AG04450 (cell line): ENCODE measurements at regions not wholly inside any gene's neighbourhood (a gene's known extent, or its start where the extent isn't known, plus 50 kb on each side); places are given as distances from the start of the nearest gene placed in this dataset.

Experiments used
- CTCF ChIA-PET: fragments of 300-600, 350-600 bp; formaldehyde crosslinking; extraction: SDS; loops from one replicate; lab custom pipeline; 2022; ENCODE audit warnings: antibody characterized with exemption, inconsistent platforms; lab: Charles Lee
- POLR2A ChIA-PET: fragments of 350-600 bp; formaldehyde crosslinking; extraction: SDS; loops from one replicate; lab custom pipeline; 2021; ENCODE audit warnings: antibody characterized with exemption, inconsistent platforms; lab: Yijun Ruan, JAX
- DNase-seq: peaks from one replicate; pipeline ENCODE4 v3.0.0-alpha.2; 2011; ENCODE audit warnings: low read depth, low spot score
- H3K27ac ChIP-seq: one replicate; pipeline ENCODE4 v1.5.1; 2012; ENCODE audit warnings: low read depth, low read length, control low read depth
- H3K27me3 ChIP-seq: one replicate; pipeline ENCODE4 v1.6.0; 2012; ENCODE audit warnings: low read length; ENCODE audit not compliant: control insufficient read depth, insufficient read depth
- H3K4me3 ChIP-seq: 2 replicates; pipeline ENCODE4 v1.5.1; 2011; ENCODE audit warnings: mild to moderate bottlenecking, low read depth, low read length, control low read depth
- H3K9me3 ChIP-seq: 2 replicates; pipeline ENCODE4 v1.5.1; 2012; ENCODE audit warnings: low read length; ENCODE audit not compliant: control insufficient read depth, insufficient read depth
- TF ChIP-seq, protein P1 (sequence below): IDR thresholded peaks from 2 replicates; pipeline ENCODE4 v1.5.1; 2011; ENCODE audit warnings: low read depth, low read length, control low read depth, inconsistent platforms

DNA sequence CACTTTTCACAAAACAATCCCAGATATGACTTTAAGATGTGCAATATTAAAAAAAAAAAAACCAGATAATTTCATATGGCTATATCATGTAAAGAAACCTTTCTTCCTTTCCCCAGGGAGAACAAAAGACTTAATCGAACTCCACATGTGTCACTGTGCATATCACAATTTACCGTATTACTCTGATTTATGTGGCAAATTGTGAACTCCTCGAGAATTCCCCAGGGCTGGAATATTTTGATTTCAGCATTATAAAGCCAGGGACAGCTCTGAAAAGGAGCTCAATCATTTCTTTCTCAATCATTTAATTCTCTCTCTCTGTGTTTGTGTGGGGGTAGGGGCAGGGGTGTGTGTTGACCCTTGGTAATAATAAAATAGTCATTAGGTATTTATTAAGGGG is 165.8 kb downstream of the TDRD15 start:
- Histone ChIP-seq H3K27me3 (no peaks in the 10 kb centered on the region), H3K4me3 (no peak overlapping the region), H3K27ac (no peak overlapping the region), H3K9me3 (no peaks in the 10 kb centered on the region; the same call in 1 of the 2 replicates)
- ChIA-PET CTCF (no interaction called here), POLR2A (no interaction called here)
- no peak for DNase-seq
- TF ChIP-seq, protein P1, sequence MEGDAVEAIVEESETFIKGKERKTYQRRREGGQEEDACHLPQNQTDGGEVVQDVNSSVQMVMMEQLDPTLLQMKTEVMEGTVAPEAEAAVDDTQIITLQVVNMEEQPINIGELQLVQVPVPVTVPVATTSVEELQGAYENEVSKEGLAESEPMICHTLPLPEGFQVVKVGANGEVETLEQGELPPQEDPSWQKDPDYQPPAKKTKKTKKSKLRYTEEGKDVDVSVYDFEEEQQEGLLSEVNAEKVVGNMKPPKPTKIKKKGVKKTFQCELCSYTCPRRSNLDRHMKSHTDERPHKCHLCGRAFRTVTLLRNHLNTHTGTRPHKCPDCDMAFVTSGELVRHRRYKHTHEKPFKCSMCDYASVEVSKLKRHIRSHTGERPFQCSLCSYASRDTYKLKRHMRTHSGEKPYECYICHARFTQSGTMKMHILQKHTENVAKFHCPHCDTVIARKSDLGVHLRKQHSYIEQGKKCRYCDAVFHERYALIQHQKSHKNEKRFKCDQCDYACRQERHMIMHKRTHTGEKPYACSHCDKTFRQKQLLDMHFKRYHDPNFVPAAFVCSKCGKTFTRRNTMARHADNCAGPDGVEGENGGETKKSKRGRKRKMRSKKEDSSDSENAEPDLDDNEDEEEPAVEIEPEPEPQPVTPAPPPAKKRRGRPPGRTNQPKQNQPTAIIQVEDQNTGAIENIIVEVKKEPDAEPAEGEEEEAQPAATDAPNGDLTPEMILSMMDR: no peak

DNA sequence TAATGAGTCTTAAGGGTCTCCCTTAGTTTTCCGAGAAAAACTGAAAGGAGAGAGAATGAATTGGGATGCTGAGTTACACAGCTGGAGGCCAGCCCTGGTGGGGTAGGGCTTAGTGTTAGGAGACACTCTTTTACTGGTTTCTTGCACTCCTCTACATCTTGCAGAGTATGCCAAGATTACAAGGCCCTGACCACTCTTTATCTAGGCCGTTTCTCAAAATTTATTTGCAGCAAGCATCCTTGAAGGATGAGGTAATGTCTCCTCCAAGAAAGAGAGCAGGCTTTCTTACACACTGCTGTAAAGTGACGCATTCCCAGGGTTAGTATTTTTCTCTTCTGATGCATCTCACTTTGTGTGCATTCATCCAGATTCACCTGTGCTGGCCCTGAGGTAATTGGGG is 166.2 kb downstream of the TDRD15 start:
- POLR2A ChIA-PET: no interaction called here
- CTCF ChIA-PET: no interaction called here
- H3K9me3 ChIP-seq: no peaks in the 10 kb centered on the region; the same call in 1 of the 2 replicates

GRCh38 chr2:21291426-21291825 is 167.7 kb downstream of the TDRD15 start:
- TF ChIP-seq, protein P1: no peak
- Histone ChIP-seq H3K4me3 (no peak overlapping the region), H3K27ac (no peak overlapping the region), H3K9me3 (no peaks in the 10 kb centered on the region; the same call in 1 of the 2 replicates), H3K27me3 (no peaks in the 10 kb centered on the region)
- ChIA-PET POLR2A (no interaction called here), CTCF (no interaction called here)
- DNase-seq: no peak

More for the DNA sequence above, 166.2 kb downstream of the TDRD15 start:
- no peaks in the 10 kb centered on the region for H3K27me3 ChIP-seq
- H3K4me3 ChIP-seq: no peak overlapping the region
- no peak overlapping the region for H3K27ac ChIP-seq
- TF ChIP-seq, protein P1: no peak
- DNase-seq: no peak

DNA sequence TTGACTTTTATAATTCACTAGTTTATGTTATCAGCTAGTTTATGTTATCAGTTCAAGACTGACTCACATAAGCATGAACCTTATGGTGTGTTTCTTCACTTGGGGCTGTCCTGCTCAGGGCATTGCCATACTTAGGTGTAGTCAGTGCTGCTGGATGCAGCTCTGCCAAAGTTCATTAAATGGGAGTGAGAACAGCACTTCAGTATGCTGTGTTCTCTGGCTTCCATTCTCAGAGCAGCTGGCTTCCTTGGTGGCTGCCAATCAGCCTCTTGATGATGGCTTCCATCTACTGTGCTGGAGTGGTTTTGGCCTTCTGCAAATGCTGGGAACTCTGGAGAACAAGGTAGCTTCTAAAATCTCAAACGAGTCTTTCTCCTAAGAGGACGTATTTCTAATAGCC is 170.7 kb downstream of the TDRD15 start:
- DNase-seq: no peak
- ChIA-PET CTCF (no interaction called here), POLR2A (no interaction called here)
- H3K4me3 ChIP-seq: no peak overlapping the region
- no peak overlapping the region for H3K27ac ChIP-seq
- H3K9me3 ChIP-seq: no peaks in the 10 kb centered on the region; the same call in 1 of the 2 replicates
- TF ChIP-seq, protein P1: no peak
- H3K27me3 ChIP-seq: no peaks in the 10 kb centered on the region

DNA sequence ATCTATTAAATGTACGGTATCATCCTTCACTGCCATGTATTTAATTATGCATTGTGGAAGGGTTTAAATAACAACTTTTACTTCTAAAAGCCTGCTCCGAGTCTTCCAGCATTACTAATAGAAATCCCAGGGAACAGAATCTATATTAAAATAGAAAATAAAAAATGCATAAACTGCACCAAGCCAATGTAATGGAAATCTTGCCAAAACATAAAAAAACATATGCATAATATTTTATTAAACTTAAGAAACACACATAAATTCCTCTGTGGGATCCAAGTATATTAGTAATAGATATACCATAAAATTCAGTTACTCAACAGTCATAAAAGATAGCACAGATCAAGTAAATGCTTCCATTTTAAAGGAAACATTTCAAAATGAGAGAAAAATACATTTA is 175.6 kb downstream of the TDRD15 start:
- DNase-seq: no peak
- no peak overlapping the region for H3K27ac ChIP-seq
- H3K27me3 ChIP-seq: no peaks in the 10 kb centered on the region
- H3K9me3 ChIP-seq: no peaks in the 10 kb centered on the region; the same call in 1 of the 2 replicates
- TF ChIP-seq, protein P1: no peak
- ChIA-PET POLR2A (no interaction called here), CTCF (no interaction called here)
- H3K4me3 ChIP-seq: no peak overlapping the region
